Panc1 (cell line): ENCODE measurements at regions not wholly inside any gene's neighbourhood (a gene's known extent, or its start where the extent isn't known, plus 50 kb on each side); places are given as distances from the start of the nearest gene placed in this dataset.

ENCODE experiments used
- CTCF ChIP-seq: fragments of 450-650 bp; IDR thresholded peaks from 2 replicates; pipeline ENCODE4 v1.5.1; 2017; ENCODE audit warnings: mild to moderate bottlenecking
- POLR2AphosphoS5 ChIP-seq: IDR thresholded peaks from 2 replicates; pipeline ENCODE4 v1.6.1; 2012; ENCODE audit warnings: mild to moderate bottlenecking, low read depth, low read length, moderate library complexity
- REST ChIP-seq, 2 experiments: IDR thresholded peaks; 2 replicates each; pipeline ENCODE4 v1.6.1; 2011 to 2012; ENCODE audit warnings: low read depth in 2 of 2, control low read depth in 1 of 2, low read length in 1 of 2, mild to moderate bottlenecking in 1 of 2, moderate library complexity in 1 of 2; ENCODE audit not compliant: insufficient read depth in 1 of 2
- SIN3A ChIP-seq: IDR thresholded peaks from 2 replicates; pipeline ENCODE4 v1.6.1; 2012; ENCODE audit warnings: low read depth, mild to moderate bottlenecking, low read length, moderate library complexity, borderline replicate concordance; ENCODE audit not compliant: insufficient read depth
- TCF7L2 ChIP-seq: IDR thresholded peaks from 2 replicates; pipeline ENCODE4 v1.6.1; 2011; ENCODE audit warnings: mild to moderate bottlenecking, low read depth, low read length, inconsistent platforms

- TF ChIP-seq CTCF (no peak), REST (IDR thresholded peaks at IDR 0.05; ENCODE audit: insufficient read depth in 1 of 2, low read depth in 2 of 2, low read length in 1 of 2) (no peak), POLR2AphosphoS5 (no peak), SIN3A (no peak), TCF7L2 (no peak)
Measured at GRCh38 chr17:36817483-36818048, 119.7 kb upstream of the LHX1 start.
